HG02678 (cell line): ENCODE measurements at regions not wholly inside any gene's neighbourhood (a gene's known extent, or its start where the extent isn't known, plus 50 kb on each side); places are given as distances from the start of the nearest gene placed in this dataset.

Experiments used
- ATAC-seq: cut with Tn5 transposase; IDR thresholded peaks from one replicate; pipeline ENCODE4 v1.9.1; 2021; ENCODE audit warnings: mild to moderate bottlenecking, moderate library complexity; ENCODE audit not compliant: unreplicated experiment

DNA sequence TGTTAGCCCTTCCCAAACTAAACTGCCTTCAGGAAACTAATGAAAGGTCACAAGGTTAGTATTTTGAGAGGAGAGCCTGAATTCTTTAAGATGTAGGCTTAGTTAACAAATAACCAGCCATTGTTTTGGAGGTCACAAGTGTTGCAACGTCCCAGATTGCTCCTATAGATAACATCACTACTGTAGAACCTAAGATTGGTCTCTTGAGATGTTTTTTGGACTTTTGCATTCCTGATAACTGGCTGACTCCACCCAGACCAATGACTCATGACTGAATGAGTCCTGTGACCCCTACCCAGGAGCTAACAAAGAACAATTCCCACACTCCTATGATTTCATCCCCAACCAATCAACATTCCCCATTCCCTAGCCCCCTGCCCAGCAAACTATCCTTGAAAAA is 178.8 kb downstream of the SCP2D1 start:
- ATAC-seq = no peak

DNA sequence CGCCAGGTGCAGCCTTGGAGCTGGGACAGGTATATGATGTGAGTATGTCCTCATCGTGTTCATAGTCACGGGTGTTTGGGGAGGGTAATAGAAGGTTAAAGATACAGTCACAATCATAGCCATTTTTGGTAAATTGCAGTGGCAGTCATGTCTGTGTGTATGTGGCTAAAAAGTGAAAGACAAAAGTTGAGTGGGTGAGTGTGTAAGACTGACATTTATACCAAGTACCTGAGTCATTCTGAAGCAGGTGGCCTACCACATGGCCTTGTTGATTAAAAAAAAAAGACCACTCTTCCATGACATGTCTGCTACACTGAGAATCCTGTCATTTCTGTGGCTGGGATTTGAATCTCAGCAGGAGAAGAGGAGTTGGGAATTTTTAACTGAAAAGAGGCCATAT is 181.9 kb downstream of the SCP2D1 start:
- ATAC-seq = no peak

DNA sequence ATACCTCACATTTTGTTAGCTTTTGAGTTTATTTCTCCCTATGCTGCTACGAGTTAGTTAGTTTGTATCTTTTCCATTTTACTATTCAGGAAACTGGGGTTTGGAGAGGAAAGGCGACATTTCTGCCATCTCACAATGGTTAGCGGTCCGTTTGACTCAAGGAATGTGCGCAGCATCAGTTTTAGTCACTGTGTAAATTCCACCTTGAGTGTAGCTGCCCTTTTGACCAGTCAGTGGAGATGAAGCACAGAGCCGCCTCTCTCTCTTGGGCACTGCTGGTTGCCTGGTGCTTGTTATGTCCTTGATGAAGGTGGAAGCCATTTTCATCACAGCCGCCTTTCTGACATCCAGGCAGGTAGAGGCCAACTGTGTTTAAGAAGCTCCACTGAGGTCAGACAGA is 185.5 kb downstream of the SCP2D1 start:
- no peak for ATAC-seq

DNA sequence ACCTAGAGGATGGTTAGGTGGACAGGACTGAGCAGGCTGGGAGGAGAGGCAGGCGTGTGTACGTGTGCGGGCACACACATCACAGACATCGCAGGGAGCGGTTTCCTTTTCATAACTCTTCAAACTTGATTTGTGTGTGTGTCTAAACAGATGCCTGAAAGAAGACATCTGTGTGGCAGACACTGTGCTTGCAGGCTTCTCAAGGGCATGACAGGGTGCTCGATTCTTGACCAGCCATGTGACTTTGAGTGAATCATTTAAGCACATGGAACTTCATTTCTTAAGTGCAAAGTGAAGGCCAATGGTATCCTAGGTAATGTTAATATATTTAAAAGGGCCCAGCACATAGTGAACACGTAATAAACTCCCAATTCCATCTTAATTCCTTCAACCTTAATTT is 186.5 kb downstream of the SCP2D1 start:
- no peak for ATAC-seq

DNA sequence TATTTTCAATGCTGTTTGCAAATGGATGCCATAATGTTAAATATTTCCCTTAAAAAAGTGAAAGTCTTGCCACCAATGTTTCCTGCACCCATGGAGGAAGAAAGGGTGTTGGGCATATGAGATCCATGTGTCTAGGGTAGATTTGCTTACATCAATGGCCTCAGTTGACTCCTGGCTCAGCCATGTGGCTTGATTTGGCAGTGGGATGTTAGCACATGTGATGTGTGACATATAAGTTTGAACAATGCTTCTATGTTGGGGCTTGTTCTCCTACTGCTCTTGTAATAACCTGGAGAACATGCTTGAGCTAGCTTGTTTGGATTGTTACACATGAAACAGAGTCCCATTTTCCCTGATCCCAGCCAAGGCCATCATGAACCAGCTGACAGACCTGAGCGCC is 187.6 kb downstream of the SCP2D1 start:
- ATAC-seq = no peak

DNA sequence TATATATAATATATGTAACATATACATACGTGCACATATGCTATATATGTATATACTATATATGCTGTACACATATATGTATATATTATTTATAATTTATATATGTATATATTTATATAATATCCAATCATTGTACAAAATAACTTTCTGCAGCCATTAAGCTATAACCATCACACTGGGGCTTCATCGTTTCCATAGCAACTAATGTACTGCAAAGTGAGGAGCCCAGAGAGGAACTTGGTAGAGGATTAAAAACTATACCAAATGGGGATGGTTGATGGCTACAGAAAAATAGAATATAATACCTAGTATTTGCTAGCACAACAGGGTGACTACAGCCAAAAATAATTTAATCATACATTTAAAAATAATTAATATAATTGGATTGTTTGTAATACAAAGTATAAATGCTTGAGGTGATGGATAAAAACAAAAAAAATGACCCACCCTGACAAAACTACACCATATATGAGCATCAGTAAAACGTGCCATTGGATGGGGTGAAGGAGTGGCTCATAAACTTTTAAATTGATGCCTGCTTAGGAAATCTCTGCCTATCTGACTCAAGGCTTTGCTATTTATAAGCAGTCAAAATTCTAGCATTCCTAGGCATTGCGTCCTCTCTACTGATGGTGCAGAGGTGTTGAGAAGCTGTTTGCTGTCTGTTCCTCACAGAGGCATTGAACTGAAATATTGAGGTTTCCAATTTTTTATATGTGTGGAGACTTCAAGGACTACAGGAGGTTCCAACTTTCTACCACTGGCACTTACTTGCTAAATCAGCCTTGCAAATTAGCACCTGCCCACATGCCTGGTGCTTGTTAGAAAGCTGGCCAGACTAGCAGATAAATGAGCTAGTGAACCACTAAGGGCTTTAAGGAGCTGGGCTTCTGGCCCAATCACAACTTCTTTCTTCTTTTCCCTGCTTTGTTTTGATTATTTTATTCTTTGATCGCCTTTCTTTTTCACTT is 190.1 kb downstream of the SCP2D1 start:
- no peak for ATAC-seq

DNA sequence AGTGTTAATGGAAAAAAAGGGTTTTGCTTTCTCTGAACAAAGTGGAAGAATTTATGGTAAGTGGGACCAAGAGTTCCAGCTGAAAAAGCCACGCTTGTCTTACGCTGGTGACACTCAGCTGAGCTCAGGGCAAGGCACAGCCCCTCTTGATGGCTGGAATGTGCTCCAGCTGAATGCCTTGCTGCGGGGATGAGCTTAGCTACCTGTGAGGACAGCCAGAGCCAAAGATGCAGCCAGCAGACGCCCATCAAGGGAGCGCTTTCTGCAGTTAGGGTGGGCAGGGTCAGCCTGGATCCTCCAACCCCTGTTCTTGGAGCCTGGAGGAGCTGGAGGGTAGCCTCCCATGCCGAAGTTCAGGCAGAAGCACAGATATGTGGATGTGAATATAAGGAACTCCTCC is 191.4 kb downstream of the SCP2D1 start:
- ATAC-seq = no peak

DNA sequence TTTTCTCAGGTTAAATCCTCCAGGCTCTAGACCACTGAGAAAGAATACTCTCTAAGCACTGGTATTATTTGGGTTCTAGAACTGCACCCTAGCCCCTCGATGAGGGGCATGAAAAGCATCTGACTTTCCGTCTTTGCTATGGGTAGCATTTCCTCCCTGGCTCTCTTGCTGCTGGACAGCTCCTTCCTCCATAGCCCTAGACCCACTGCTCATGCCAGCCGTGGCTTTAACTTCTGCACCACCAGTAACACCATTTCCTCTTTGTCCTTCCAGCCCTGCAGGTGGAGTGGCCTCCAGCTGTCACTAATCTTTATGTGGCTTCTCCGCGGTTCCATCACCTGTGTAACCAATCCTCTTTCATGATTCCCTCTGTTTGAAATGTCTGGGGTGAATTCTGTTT is 194.9 kb downstream of the SCP2D1 start:
- no peak for ATAC-seq

DNA sequence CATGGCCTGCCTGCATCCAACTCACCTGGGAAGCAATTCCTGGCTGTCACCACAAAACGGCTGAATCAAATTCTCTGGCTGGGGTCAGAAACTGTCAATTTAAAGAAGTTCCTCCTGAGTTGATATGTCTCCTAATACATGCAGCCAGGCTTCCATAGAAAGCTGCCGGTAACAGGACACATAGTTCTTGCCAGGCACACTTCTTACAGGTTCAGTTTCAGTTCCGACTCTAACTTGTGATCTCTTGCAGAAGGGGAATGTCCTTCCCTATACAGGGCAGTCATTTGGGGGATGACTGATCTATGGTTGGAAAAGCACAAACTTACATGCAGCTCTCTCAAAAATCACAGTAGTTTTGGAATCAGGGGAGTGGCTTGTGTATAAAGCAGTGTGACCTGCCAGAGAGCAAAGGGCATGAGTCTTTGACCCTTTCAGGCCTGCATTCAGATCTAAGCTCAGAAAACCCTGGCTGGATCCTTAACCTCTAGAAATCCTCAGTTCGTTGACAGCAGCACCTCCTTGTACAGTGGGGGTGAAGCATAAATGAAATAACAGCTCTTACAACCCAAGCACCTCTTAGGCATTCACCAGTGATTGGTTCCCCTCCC is 195.6 kb downstream of the SCP2D1 start:
- ATAC-seq = no peak

DNA sequence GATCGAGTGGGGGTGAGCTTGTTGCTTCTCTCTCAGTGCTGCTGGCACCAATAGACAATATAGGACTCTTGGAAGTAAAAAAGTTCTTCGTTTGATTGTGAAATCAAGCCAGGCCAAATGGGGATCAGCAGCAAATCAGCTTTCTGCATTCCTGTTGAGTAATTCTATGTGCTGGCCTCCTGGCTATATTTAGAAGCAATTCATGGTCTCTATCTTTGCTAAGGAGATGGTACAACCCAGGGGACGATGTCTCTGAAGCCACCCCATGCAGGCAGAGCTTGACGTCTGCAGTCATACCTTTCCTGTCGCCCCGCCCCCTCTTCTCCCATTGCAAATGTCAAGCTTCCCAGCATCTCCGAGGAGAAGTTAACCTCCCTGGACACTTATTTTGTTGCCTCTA is 199.1 kb downstream of the SCP2D1 start:
- no peak for ATAC-seq

DNA sequence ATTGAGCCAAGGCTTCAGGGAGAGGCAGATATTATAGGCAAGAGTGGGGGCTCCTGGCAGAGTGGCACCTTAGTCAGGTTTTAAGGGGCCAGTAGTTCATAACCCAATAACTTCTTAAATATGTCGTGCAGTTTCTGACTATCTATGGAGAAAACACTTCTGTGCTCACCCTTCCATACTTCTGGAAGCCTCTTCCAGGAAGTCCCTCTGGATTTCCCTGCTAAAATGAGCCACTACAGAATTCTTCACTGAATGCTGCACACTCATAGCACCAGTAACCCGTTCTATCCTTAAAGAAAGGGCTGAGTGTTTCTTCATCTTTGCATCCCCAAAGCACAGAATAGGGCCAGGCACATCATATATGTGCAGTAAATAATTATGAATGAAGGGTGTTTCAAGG is 198.5 kb upstream of the SLC24A3 start:
- no peak for ATAC-seq

DNA sequence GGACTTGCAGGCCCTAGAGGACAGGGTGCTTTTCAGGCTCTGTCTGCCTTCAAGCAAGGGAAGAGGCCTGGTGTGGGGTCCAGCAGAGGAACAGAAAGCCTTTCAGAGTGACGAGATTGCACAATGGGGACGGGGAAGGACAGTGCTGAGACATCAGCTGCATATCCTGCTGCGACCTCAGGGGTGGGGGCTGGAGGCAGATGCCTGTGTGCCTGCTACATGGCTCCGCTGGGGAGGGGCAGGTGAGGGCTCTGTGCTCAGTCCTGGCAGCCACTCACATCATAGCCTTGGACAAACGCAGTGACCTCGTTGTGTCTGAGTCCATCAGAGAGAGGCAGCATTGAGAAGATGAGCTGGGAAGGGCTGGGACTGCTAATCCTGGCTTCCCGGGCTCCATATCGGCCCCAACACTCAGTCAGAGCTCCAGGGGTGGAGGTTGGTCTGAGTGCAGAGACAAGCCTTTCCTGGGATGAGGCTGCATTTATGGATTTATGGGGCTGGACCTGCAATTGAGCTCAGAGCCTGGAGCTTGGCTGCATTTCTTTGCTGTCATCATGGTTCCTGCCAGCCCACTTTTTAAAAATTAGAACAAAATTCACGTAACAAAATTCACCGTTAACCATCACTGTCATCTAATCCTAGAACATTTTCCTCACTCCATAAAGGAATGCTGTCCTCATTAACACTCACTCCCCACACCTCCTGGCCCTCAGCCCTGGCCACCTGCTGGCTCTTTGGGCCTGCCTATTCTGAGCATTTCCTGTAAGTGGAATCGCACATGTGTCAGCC is 196.9 kb upstream of the SLC24A3 start:
- no peak for ATAC-seq

DNA sequence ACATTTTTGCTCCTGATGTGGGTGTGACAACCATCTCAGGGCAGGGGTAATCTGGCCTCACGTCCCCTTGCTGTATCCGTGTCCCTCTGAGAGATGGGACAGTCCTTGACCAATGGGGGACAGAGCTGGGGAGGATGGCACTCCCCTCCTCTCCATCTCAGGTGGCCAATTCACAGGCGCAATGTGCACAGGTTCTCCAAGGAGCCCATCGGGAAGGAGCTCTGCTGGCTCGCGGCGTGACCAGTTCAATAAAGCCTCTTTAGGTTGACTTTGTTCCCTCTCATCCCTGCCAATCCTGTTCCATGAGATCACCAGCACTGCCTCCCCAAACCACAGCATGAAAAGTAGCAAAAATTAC is 196.3 kb upstream of the SLC24A3 start:
- no peak for ATAC-seq

DNA sequence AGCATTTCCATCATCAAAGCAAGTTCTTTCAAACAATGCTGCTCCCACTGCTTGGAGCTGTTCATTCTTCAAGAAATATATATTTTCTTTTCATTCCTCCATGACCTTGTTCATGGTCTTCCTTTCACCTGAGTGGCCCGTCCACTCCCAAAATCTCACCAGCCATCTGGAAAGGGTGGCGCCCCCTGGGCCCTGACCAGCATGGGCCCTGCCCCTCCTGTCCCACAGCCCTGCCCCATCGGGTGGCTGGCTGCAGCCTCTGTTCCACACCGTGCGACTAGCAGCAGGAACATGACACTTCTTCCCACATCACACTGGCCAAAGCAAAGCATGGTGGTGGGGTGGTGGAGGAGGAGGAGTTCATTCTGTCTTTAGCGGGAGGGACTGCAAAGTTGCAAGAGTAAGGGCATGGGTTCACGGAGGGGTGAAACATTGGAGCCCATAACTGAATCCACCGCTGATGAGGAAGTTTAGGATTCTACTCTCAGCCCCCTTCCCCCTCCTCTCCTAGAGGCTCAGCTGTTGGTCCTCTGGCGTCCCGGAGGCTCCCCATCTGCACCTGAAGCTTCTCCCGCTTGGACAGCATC is 195.2 kb upstream of the SLC24A3 start:
- no peak for ATAC-seq

DNA sequence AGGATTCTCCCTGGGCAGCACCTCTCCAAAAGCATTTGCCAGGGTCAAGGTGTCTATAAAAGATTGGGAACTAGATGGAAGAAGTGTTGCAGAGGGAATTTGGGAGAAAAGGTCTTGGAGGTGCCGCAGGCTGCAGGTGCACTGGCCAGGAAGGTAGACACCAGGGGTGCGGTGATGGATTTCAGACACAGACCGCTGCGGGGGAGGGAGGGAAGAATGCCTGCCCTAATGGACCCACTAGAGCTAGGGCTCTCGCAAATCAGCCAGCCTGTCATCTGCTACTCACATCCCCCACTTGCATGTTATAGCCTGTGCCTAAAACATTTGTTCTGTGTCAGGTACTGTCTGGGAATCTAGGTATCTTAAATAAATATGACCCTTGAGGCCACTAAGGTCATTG is 193.6 kb upstream of the SLC24A3 start:
- ATAC-seq = no peak

DNA sequence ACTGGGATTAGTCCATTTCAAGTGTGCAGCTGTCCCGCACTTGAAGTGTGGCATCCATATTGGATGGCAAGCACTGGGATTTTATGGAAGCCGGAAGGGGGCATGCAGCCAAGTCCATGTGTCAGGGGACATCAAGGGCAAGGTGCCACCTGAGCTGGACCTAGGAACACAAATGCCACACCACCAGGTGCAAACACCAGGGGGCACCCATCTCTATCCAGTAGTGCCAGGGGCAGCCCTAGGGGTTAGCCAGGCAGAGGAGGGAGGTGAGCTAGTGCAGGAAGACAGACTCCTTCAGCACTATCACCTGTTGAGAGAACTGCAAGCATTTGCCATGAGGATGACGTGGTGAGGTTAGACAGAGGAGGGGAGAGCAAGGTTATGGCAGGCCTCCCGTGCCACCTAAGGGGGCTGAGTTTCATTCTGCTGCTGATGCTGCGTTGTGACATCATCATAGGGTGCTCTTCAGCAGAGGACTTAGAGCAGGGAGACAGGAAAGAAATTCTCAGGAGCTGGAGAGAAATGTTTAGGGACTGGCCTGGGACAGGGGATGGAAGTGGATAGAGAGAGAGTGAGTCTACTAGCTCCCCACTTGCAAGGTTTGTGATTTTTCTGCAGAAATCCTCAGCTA is 192.6 kb upstream of the SLC24A3 start:
- ATAC-seq = no peak

DNA sequence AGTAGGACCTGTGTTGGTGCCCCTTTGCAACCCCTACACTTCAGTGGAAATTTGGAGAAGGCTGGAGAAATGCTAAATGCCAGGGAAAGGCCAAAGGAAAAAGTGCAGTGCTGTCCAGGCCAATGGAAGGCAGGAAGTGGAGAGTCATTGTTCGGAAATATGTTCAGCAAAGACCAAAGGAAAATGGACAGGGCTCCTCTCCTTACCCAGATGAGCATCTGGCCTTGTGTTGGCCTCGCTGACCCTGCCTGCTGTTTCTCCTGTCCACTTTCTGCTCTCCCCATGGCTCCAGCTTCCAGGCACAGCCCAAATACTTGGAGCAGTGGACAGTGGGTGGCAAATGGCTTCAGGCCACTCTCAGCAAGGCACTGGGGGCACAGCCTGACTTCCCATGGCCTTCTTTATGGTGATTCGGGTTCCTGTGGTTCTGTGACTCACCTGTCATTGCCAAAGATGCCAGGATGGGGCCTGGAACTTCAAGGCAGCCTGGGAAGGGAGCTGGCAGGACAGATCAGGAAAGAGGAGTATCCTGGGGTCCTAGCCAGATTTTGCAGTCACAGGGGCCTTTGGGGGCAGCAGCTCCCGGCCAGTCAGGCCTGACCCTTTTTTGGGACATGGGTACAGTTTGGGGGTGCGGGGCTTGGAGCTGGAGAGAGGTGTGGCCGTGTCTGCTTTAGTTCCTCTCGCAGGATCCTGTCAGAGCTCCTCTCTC is 190.9 kb upstream of the SLC24A3 start:
- ATAC-seq = no peak

DNA sequence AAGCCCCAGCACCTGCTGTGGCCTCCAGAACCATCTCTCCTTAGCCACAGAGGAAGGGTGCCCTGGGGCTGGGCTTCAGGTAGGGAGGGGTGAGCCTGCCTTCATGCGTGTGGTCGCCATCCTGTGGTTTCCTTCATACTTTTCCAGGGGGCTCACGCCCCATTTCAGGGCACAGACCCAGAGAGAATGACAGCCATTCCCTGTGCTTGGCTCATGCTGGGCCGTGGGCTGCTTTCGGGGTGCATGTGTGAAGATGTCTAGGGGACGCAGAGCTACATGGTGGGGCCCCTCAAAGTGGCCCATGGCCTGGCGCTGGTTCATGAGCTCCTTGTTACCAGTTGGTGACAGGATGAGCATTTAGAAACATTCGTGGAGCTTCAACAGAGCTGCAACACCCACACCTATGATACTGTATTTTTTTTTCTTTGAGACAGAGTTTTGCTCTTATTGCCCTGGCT is 190.3 kb upstream of the SLC24A3 start:
- no peak for ATAC-seq

DNA sequence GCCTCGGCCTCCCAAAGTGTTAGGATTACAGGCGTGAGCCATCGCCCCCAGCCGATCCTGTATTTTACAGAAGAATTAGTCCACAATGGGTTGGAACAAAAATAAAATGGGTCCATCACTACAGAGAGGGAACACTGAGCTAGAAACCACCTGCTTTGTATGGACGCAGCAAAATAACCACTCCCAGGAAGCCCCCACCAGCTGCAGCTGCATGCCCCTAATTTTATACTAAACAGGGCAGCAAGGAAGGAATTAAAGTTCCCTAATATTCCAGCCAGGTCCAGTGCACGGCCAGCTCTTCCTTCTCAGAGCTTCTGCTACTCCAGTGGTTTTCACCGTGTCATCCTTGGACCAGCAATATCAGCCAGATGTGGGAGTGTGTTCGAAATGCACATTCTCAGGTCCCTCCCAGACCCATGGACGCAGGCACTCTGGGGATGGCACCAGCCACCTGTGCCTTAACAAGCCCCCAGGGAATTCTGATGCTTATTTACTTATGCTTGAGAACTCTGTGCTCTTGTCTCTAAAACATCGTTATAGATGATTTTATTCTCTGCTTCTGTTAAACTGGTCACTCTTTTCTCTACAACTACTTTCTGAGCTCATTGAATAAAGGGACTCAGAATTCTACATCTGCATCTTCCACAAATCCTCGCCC is 189.5 kb upstream of the SLC24A3 start:
- ATAC-seq = no peak
